GM12892 (cell line): ENCODE measurements at regions not wholly inside any gene's neighbourhood (a gene's known extent, or its start where the extent isn't known, plus 50 kb on each side); places are given as distances from the start of the nearest gene placed in this dataset.

Experiments
- POLR2A ChIP-seq: IDR thresholded peaks from 2 replicates; pipeline ENCODE4 v1.6.1; 2011; ENCODE audit warnings: low read depth, low read length, control low read depth
- POLR2AphosphoS5 ChIP-seq: IDR thresholded peaks from 2 replicates; pipeline ENCODE4 v1.6.1; 2011; ENCODE audit warnings: low read depth, low read length, control low read depth
- TAF1 ChIP-seq: IDR thresholded peaks from 2 replicates; pipeline ENCODE4 v1.6.1; 2011; ENCODE audit warnings: low read depth, mild to moderate bottlenecking, control low read depth, low read length, borderline replicate concordance

DNA sequence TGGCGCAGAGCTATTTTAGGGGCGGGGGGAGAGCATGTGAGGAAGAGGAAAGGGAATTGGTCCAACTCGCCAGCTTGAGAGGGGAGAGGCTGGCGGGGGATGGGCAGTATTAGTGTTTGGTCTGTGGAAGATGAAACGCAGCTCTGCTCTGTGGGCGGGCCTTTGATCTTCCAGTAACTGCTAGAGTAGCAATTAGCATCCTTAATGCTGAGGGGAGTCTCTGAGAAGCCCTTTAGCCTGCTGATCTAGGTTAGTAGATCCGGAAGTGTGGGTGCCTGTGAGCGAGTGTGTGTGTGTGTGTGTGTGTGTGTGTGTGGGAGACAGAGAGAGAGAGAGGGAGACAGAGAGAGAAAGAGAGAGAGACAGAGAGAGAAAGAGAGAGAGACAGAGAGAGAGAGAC lies 117.2 kb upstream of the BACH2 start:
- TF ChIP-seq TAF1 (no peak), POLR2AphosphoS5 (no peak), POLR2A (no peak)
